WTC11 (cell line): ENCODE measurements at regions not wholly inside any gene's neighbourhood (a gene's known extent, or its start where the extent isn't known, plus 50 kb on each side); places are given as distances from the start of the nearest gene placed in this dataset.

Experiments
- ATAC-seq: fragments of 200-7000 bp; cut with Tn5 transposase; 2 replicates; pipeline ENCODE4 v1.10.0; 2021; ENCODE audit warnings: mild to moderate bottlenecking, moderate library complexity
- CTCF ChIA-PET: fragments of 300-600 bp; sonication (Branson Sonifier 250); formaldehyde crosslinking; loops from one replicate; lab custom pipeline; 2021; ENCODE audit warnings: antibody characterized with exemption; lab: Charles Lee
- POLR2A ChIA-PET: fragments of 350-600 bp; sonication (Branson Sonifier 250); formaldehyde crosslinking; loops from one replicate; lab custom pipeline; 2021; ENCODE audit warnings: antibody characterized with exemption; lab: Charles Lee
- DNase-seq: peaks from one replicate; pipeline ENCODE4 v3.0.0; 2021; ENCODE audit warnings: low spot score
- H3K27ac Mint-ChIP-seq: 2 replicates; pipeline ENCODE4 v1.8.0; 2021; ENCODE audit warnings: mixed read lengths
- H3K27me3 Mint-ChIP-seq: 2 replicates; pipeline ENCODE4 v1.8.0; 2021; ENCODE audit warnings: low read depth, mild to moderate bottlenecking, moderate library complexity, mixed read lengths
- H3K36me3 Mint-ChIP-seq: 2 replicates; pipeline ENCODE4 v1.8.0; 2021; ENCODE audit warnings: mixed read lengths
- H3K4me1 Mint-ChIP-seq: 2 replicates; pipeline ENCODE4 v1.8.0; 2022; ENCODE audit warnings: mixed read lengths
- H3K4me3 Mint-ChIP-seq: 2 replicates; pipeline ENCODE4 v1.8.0; 2021; ENCODE audit warnings: mild to moderate bottlenecking, moderate library complexity, mixed read lengths
- H3K9me3 Mint-ChIP-seq: 2 replicates; pipeline ENCODE4 v1.8.0; 2021; ENCODE audit warnings: mixed read lengths
- ATF2 ChIP-seq: sonication (generic); formaldehyde crosslinking; IDR thresholded peaks from 2 replicates; pipeline ENCODE4 v1.8.1; 2022; ENCODE audit warnings: low read depth, missing genetic modification reagents, borderline replicate concordance
- ESRRA ChIP-seq: sonication (generic); formaldehyde crosslinking; IDR thresholded peaks from 2 replicates; pipeline ENCODE4 v1.8.1; 2022; ENCODE audit warnings: mild to moderate bottlenecking, missing genetic modification reagents, borderline replicate concordance
- FOXP1 ChIP-seq: sonication (generic); formaldehyde crosslinking; IDR thresholded peaks from 2 replicates; pipeline ENCODE4 v1.8.0; 2022; ENCODE audit warnings: missing genetic modification reagents, mild to moderate bottlenecking, moderate library complexity, borderline replicate concordance
- FOXP4 ChIP-seq: sonication (generic); formaldehyde crosslinking; IDR thresholded peaks from 2 replicates; pipeline ENCODE4 v1.8.0; 2022; ENCODE audit warnings: mild to moderate bottlenecking, missing genetic modification reagents
- GTF2I ChIP-seq: fragments of 250-450 bp; sonication (Bioruptor Pico); conservative IDR thresholded peaks from 2 replicates; pipeline ENCODE4 v1.4.0; 2021; ENCODE audit warnings: mild to moderate bottlenecking
- MYBL2 ChIP-seq: sonication (generic); formaldehyde crosslinking; IDR thresholded peaks from 2 replicates; pipeline ENCODE4 v1.8.1; 2023; ENCODE audit warnings: mild to moderate bottlenecking, moderate library complexity, missing genetic modification reagents
- PRRX2 ChIP-seq: fragments of 250-450 bp; sonication (Bioruptor Pico); IDR thresholded peaks from 2 replicates; pipeline ENCODE4 v1.8.0; 2021; ENCODE audit warnings: mild to moderate bottlenecking
- RORB ChIP-seq: fragments of 250-450 bp; sonication (Bioruptor Pico); IDR thresholded peaks from 2 replicates; pipeline ENCODE4 v1.9.0; 2021; ENCODE audit warnings: mild to moderate bottlenecking
- SOX15 ChIP-seq: fragments of 250-450 bp; sonication (Bioruptor Pico); IDR thresholded peaks from 2 replicates; pipeline ENCODE4 v1.9.0; 2021; ENCODE audit warnings: mild to moderate bottlenecking
- TCF7 ChIP-seq: sonication (generic); formaldehyde crosslinking; IDR thresholded peaks from 2 replicates; pipeline ENCODE4 v1.8.0; 2022; ENCODE audit warnings: mild to moderate bottlenecking, low read depth, missing genetic modification reagents, moderate library complexity
- TEAD4 ChIP-seq: sonication (generic); formaldehyde crosslinking; IDR thresholded peaks from 2 replicates; pipeline ENCODE4 v1.8.0; 2022; ENCODE audit warnings: mild to moderate bottlenecking, missing genetic modification reagents
- USF2 ChIP-seq: sonication (generic); formaldehyde crosslinking; IDR thresholded peaks from 2 replicates; pipeline ENCODE4 v1.8.1; 2023; ENCODE audit warnings: mild to moderate bottlenecking, missing genetic modification reagents, moderate library complexity
- ZBTB43 ChIP-seq: sonication (generic); formaldehyde crosslinking; IDR thresholded peaks from 2 replicates; pipeline ENCODE4 v1.8.1; 2023; ENCODE audit warnings: mild to moderate bottlenecking, missing genetic modification reagents
- ZMAT4 ChIP-seq: fragments of 250-450 bp; sonication (Bioruptor Pico); IDR thresholded peaks from 2 replicates; pipeline ENCODE4 v1.9.0; 2021; ENCODE audit warnings: mild to moderate bottlenecking
- ZNF138 ChIP-seq: sonication (generic); formaldehyde crosslinking; conservative IDR thresholded peaks from 2 replicates; pipeline ENCODE4 v1.8.1; 2022; ENCODE audit warnings: mild to moderate bottlenecking, moderate library complexity, missing genetic modification reagents
- ZNF281 ChIP-seq: sonication (generic); formaldehyde crosslinking; IDR thresholded peaks from 2 replicates; pipeline ENCODE4 v1.8.0; 2023; ENCODE audit warnings: mild to moderate bottlenecking, missing genetic modification reagents
- ZNF317 ChIP-seq: sonication (generic); formaldehyde crosslinking; IDR thresholded peaks from 2 replicates; pipeline ENCODE4 v1.8.1; 2023; ENCODE audit warnings: low read depth, mild to moderate bottlenecking, moderate library complexity, missing genetic modification reagents, borderline replicate concordance
- ZNF416 ChIP-seq: fragments of 250-450 bp; sonication (Bioruptor Pico); IDR thresholded peaks from 2 replicates; pipeline ENCODE4 v1.9.0; 2021; ENCODE audit warnings: mild to moderate bottlenecking, inconsistent platforms
- ZNF671 ChIP-seq: fragments of 250-450 bp; sonication (Bioruptor Pico); IDR thresholded peaks from 2 replicates; pipeline ENCODE4 v1.8.0; 2021; ENCODE audit warnings: mild to moderate bottlenecking
- ZSCAN18 ChIP-seq: fragments of 250-450 bp; sonication (Bioruptor Pico); IDR thresholded peaks from 2 replicates; pipeline ENCODE4 v2.1.2; 2022; ENCODE audit warnings: mild to moderate bottlenecking, moderate library complexity

GRCh38 chr13:112184851-112185371 lies 118.0 kb downstream of the SOX1 start:
- ChIA-PET CTCF (no interaction called here), POLR2A (no interaction called here)
- DNase-seq = no peak
- Mint-ChIP-seq H3K27ac (no peak overlapping the region), H3K4me1 (peaks cover 4% of the 10 kb centered on the region; the same call in 1 of the 2 replicates), H3K9me3 (peaks cover 2% of the 10 kb centered on the region; the same call in 1 of the 2 replicates), H3K4me3 (no peak overlapping the region), H3K36me3 (no peaks in the 10 kb centered on the region), H3K27me3 (no peaks in the 10 kb centered on the region)
- no peak for ATAC-seq
- no peak for TF ChIP-seq TCF7 (CRISPR knock-in tag)
- no peak for TF ChIP-seq ZMAT4
- no peak for TF ChIP-seq ZSCAN18 (CRISPR knock-in tag)

- Mint-ChIP-seq H3K27me3 (no peaks in the 10 kb centered on the region), H3K36me3 (no peaks in the 10 kb centered on the region), H3K4me1 (peaks cover 4% of the 10 kb centered on the region; the same call in 1 of the 2 replicates), H3K27ac (no peak overlapping the region), H3K4me3 (no peak overlapping the region), H3K9me3 (peaks cover 8% of the 10 kb centered on the region)
- ChIA-PET CTCF (no interaction called here), POLR2A (no interaction called here)
- ATAC-seq (no peak), DNase-seq (no peak)
- TF ChIP-seq TEAD4 (CRISPR knock-in tag) = no peak
- TF ChIP-seq USF2 (CRISPR knock-in tag) = no peak
Measured at GRCh38 chr13:112185466-112185865, 118.5 kb downstream of the SOX1 start.

GRCh38 chr13:112186091-112186490 lies 119.1 kb downstream of the SOX1 start:
- Mint-ChIP-seq H3K27me3 (no peaks in the 10 kb centered on the region), H3K4me1 (peaks cover 4% of the 10 kb centered on the region; the same call in 1 of the 2 replicates), H3K4me3 (no peak overlapping the region), H3K27ac (no peak overlapping the region), H3K9me3 (peaks cover 10% of the 10 kb centered on the region), H3K36me3 (no peaks in the 10 kb centered on the region)
- ChIA-PET POLR2A (no interaction called here), CTCF (interaction anchor here (1.2 kb wide), 1 partner anchor 15 kb away, joined by 4 read pairs; no protein-coding TSS in a partner anchor)
- DNase-seq (no peak), ATAC-seq (no peak)
- TF ChIP-seq FOXP4 (CRISPR knock-in tag) (no peak), RORB (CRISPR knock-in tag) (no peak), MYBL2 (CRISPR knock-in tag) (no peak), ZBTB43 (CRISPR knock-in tag) (no peak), ATF2 (no peak), ZNF671 (no peak), ZNF317 (CRISPR knock-in tag) (no peak), FOXP1 (no peak), GTF2I (no peak), SOX15 (CRISPR knock-in tag) (no peak), ZNF281 (CRISPR knock-in tag) (no peak), ZNF416 (no peak), PRRX2 (no peak), ZNF138 (CRISPR knock-in tag) (no peak), USF2 (CRISPR knock-in tag) (no peak), ESRRA (CRISPR knock-in tag) (no peak)
